ENCODE measurements at regions not wholly inside any gene's neighbourhood (a gene's known extent, or its start where the extent isn't known, plus 50 kb on each side); places are given as distances from the start of the nearest gene placed in this dataset.

GRCh38 chr13:97875911-97876310 is 77.6 kb upstream of the IPO5 start:
- no peaks in the 10 kb centered on the region for H3K9me3 ChIP-seq (ENCODE audit: control insufficient read depth in 2 of 3, insufficient read depth in 1 of 3, low read length in 3 of 3)
- no peak overlapping the region for H3K9ac ChIP-seq (ENCODE audit: low read length in 3 of 3)
- no peak overlapping the region for H3K4me3 ChIP-seq (ENCODE audit: low read length in 3 of 3)
- H3K27ac ChIP-seq (ENCODE audit: low read depth in 2 of 2, low read length in 2 of 2), result no peak overlapping the region
- FAIRE-seq (no peak), DNase-seq (no peak)
- no peaks in the 10 kb centered on the region for H3K4me1 ChIP-seq (ENCODE audit: control insufficient read depth in 2 of 3, insufficient read depth in 2 of 3, low read depth in 1 of 3, low read length in 3 of 3)
- no peaks in the 10 kb centered on the region for H3K36me3 ChIP-seq (ENCODE audit: control insufficient read depth in 2 of 3, insufficient read depth in 3 of 3, low read length in 3 of 3)
- no peak for TF ChIP-seq CTCF (IDR thresholded peaks at IDR 0.05; ENCODE audit: borderline replicate concordance, extremely low read depth, insufficient read depth)
- intact Hi-C loops (cut with DNase I), result no loop called here
- no peaks in the 10 kb centered on the region for H3K27me3 ChIP-seq (ENCODE audit: control insufficient read depth, insufficient read depth, low read length)

GRCh38 chr13:97878431-97879375 is 74.8 kb upstream of the IPO5 start:
- H3K36me3 ChIP-seq (ENCODE audit: control insufficient read depth in 2 of 3, insufficient read depth in 3 of 3, low read length in 3 of 3), result no peaks in the 10 kb centered on the region
- intact Hi-C loops (cut with DNase I), result no loop called here
- H3K27ac ChIP-seq (ENCODE audit: low read depth in 2 of 2, low read length in 2 of 2), result no peak overlapping the region
- no peak overlapping the region for H3K9ac ChIP-seq (ENCODE audit: low read length in 3 of 3)
- H3K4me3 ChIP-seq (ENCODE audit: low read length in 3 of 3), result no peak overlapping the region
- peak in 2 of 5 donors; percentile 29 to 34 for DNase-seq
- no peaks in the 10 kb centered on the region for H3K27me3 ChIP-seq (ENCODE audit: control insufficient read depth, insufficient read depth, low read length)
- FAIRE-seq, result no peak
- TF ChIP-seq CTCF (IDR thresholded peaks at IDR 0.05; ENCODE audit: borderline replicate concordance, extremely low read depth, insufficient read depth), result no peak
- H3K9me3 ChIP-seq (ENCODE audit: control insufficient read depth in 2 of 3, insufficient read depth in 1 of 3, low read length in 3 of 3), result no peaks in the 10 kb centered on the region
- no peaks in the 10 kb centered on the region for H3K4me1 ChIP-seq (ENCODE audit: control insufficient read depth in 2 of 3, insufficient read depth in 2 of 3, low read depth in 1 of 3, low read length in 3 of 3)

- FAIRE-seq, result no peak
- H3K27ac ChIP-seq (ENCODE audit: low read depth in 2 of 2, low read length in 2 of 2), result no peak overlapping the region
- no peaks in the 10 kb centered on the region for H3K27me3 ChIP-seq (ENCODE audit: control insufficient read depth, insufficient read depth, low read length)
- H3K9me3 ChIP-seq (ENCODE audit: control insufficient read depth in 2 of 3, insufficient read depth in 1 of 3, low read length in 3 of 3), result no peaks in the 10 kb centered on the region
- no peak for TF ChIP-seq CTCF (IDR thresholded peaks at IDR 0.05; ENCODE audit: borderline replicate concordance, extremely low read depth, insufficient read depth)
- H3K4me3 ChIP-seq (ENCODE audit: low read length in 3 of 3), result no peak overlapping the region
- DNase-seq, result peak in 2 of 5 donors; percentile 20 to 60
- intact Hi-C loops (cut with DNase I), result no loop called here
- no peaks in the 10 kb centered on the region for H3K36me3 ChIP-seq (ENCODE audit: control insufficient read depth in 2 of 3, insufficient read depth in 3 of 3, low read length in 3 of 3)
- H3K4me1 ChIP-seq (ENCODE audit: control insufficient read depth in 2 of 3, insufficient read depth in 2 of 3, low read depth in 1 of 3, low read length in 3 of 3), result no peaks in the 10 kb centered on the region
- H3K9ac ChIP-seq (ENCODE audit: low read length in 3 of 3), result no peak overlapping the region
These were observed 73.7 kb upstream of the IPO5 start for GRCh38 chr13:97879646-97880310.

Measured in kidney (tissue), 13 donors.